ENCODE measurements at regions not wholly inside any gene's neighbourhood (a gene's known extent, or its start where the extent isn't known, plus 50 kb on each side); places are given as distances from the start of the nearest gene placed in this dataset.

DNA sequence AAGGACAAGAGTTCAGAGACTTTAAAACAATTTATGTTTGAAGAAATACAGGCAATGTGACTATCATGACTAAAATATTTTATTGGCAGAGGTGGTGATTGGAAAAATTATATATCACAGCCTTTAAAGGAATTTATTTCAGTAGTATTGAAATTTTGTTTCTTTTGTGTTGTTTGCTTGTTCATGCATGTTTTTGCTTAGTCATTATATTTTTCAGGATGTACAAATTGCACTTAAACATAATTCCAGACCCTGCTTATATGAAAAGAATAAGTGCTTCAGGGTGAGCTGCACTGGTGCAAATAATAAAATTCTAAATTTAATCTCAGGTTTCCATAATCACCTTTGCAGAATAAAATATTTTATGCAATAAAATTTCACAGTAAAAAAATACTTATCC, 283.3 kb downstream of the PPP1R3A start:
- Histone ChIP-seq H3K9ac (ENCODE audit: low read depth in 1 of 2, low read length in 2 of 2) (no peak overlapping the region), H3K4me1 (ENCODE audit: control insufficient read depth in 4 of 4, insufficient read depth in 4 of 4, low read length in 3 of 4) (no peaks in the 10 kb centered on the region), H3K27ac (ENCODE audit: low read depth in 1 of 2, low read length in 2 of 2) (no peak overlapping the region), H3K36me3 (ENCODE audit: control insufficient read depth in 4 of 4, insufficient read depth in 3 of 4, low read depth in 1 of 4, low read length in 3 of 4) (no peaks in the 10 kb centered on the region), H3K4me3 (ENCODE audit: low read depth in 1 of 3, low read length in 3 of 3) (no peak overlapping the region), H3K9me3 (ENCODE audit: control insufficient read depth in 4 of 4, low read length in 3 of 4) (no peaks in the 10 kb centered on the region), H3K27me3 (ENCODE audit: control insufficient read depth in 4 of 4, insufficient read depth in 4 of 4, low read length in 3 of 4) (no peaks in the 10 kb centered on the region)
- DNase-seq (ENCODE audit: low spot score) = no peak
- no peak for TF ChIP-seq JUND (IDR thresholded peaks at IDR 0.05)

DNA sequence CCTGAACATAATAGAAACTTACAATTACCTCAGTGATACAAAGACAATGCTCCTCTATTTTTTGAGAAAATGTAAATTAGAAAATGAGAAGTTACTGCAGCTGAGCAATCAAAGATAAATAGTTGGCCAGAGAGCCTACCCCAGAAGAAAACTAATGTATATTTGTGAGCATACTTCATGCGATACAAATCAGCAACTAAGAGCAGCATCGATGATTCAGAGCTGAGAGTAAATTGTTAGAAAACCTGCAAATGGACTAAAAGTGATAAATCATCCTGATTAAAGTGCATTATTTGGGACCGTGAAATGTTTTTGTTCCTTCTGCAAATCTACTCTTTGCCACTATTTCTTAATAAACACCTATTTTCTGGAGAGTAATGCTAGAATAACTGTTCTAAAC, 285.7 kb downstream of the PPP1R3A start:
- DNase-seq (ENCODE audit: low spot score) = no peak
- 85% methylated on average over 3 of the region's 3 CpGs for WGBS
- H3K27me3 ChIP-seq (ENCODE audit: control insufficient read depth in 4 of 4, insufficient read depth in 4 of 4, low read length in 3 of 4) = no peaks in the 10 kb centered on the region

More for the DNA sequence above, 285.7 kb downstream of the PPP1R3A start:
- Histone ChIP-seq H3K4me3 (ENCODE audit: low read depth in 1 of 3, low read length in 3 of 3) (no peak overlapping the region), H3K4me1 (ENCODE audit: control insufficient read depth in 4 of 4, insufficient read depth in 4 of 4, low read length in 3 of 4) (no peaks in the 10 kb centered on the region), H3K36me3 (ENCODE audit: control insufficient read depth in 4 of 4, insufficient read depth in 3 of 4, low read depth in 1 of 4, low read length in 3 of 4) (no peaks in the 10 kb centered on the region), H3K9ac (ENCODE audit: low read depth in 1 of 2, low read length in 2 of 2) (no peak overlapping the region), H3K9me3 (ENCODE audit: control insufficient read depth in 4 of 4, low read length in 3 of 4) (no peaks in the 10 kb centered on the region), H3K27ac (ENCODE audit: low read depth in 1 of 2, low read length in 2 of 2) (no peak overlapping the region)
- TF ChIP-seq HNF4G (IDR thresholded peaks at IDR 0.05) = no peak
- TF ChIP-seq JUND (IDR thresholded peaks at IDR 0.05) = no peak
- TF ChIP-seq RXRA (IDR thresholded peaks at IDR 0.05) = no peak
- TF ChIP-seq, protein P1, sequence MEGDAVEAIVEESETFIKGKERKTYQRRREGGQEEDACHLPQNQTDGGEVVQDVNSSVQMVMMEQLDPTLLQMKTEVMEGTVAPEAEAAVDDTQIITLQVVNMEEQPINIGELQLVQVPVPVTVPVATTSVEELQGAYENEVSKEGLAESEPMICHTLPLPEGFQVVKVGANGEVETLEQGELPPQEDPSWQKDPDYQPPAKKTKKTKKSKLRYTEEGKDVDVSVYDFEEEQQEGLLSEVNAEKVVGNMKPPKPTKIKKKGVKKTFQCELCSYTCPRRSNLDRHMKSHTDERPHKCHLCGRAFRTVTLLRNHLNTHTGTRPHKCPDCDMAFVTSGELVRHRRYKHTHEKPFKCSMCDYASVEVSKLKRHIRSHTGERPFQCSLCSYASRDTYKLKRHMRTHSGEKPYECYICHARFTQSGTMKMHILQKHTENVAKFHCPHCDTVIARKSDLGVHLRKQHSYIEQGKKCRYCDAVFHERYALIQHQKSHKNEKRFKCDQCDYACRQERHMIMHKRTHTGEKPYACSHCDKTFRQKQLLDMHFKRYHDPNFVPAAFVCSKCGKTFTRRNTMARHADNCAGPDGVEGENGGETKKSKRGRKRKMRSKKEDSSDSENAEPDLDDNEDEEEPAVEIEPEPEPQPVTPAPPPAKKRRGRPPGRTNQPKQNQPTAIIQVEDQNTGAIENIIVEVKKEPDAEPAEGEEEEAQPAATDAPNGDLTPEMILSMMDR (IDR thresholded peaks at IDR 0.05; ENCODE audit: low read depth, low read length, missing input control) = no peak
- no peak for TF ChIP-seq SP1 (IDR thresholded peaks at IDR 0.05)
- no peak for TF ChIP-seq GABPA (IDR thresholded peaks at IDR 0.05 in 1 of 2, conservative IDR thresholded peaks at IDR 0.05 in 1 of 2)
- TF ChIP-seq, protein P2, sequence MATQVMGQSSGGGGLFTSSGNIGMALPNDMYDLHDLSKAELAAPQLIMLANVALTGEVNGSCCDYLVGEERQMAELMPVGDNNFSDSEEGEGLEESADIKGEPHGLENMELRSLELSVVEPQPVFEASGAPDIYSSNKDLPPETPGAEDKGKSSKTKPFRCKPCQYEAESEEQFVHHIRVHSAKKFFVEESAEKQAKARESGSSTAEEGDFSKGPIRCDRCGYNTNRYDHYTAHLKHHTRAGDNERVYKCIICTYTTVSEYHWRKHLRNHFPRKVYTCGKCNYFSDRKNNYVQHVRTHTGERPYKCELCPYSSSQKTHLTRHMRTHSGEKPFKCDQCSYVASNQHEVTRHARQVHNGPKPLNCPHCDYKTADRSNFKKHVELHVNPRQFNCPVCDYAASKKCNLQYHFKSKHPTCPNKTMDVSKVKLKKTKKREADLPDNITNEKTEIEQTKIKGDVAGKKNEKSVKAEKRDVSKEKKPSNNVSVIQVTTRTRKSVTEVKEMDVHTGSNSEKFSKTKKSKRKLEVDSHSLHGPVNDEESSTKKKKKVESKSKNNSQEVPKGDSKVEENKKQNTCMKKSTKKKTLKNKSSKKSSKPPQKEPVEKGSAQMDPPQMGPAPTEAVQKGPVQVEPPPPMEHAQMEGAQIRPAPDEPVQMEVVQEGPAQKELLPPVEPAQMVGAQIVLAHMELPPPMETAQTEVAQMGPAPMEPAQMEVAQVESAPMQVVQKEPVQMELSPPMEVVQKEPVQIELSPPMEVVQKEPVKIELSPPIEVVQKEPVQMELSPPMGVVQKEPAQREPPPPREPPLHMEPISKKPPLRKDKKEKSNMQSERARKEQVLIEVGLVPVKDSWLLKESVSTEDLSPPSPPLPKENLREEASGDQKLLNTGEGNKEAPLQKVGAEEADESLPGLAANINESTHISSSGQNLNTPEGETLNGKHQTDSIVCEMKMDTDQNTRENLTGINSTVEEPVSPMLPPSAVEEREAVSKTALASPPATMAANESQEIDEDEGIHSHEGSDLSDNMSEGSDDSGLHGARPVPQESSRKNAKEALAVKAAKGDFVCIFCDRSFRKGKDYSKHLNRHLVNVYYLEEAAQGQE (IDR thresholded peaks at IDR 0.05) = no peak
- TF ChIP-seq EGR1 (IDR thresholded peaks at IDR 0.05; ENCODE audit: low read depth in 2 of 2) = no peak
- TF ChIP-seq, protein P3, sequence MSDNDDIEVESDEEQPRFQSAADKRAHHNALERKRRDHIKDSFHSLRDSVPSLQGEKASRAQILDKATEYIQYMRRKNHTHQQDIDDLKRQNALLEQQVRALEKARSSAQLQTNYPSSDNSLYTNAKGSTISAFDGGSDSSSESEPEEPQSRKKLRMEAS (IDR thresholded peaks at IDR 0.05) = no peak
- no peak for TF ChIP-seq ZBTB33 (IDR thresholded peaks at IDR 0.05)
- TF ChIP-seq FOXA2 (IDR thresholded peaks at IDR 0.05) = no peak

All from liver (tissue), 8 donors.